CD14-positive monocyte (primary cell): ENCODE measurements at regions not wholly inside any gene's neighbourhood (a gene's known extent, or its start where the extent isn't known, plus 50 kb on each side); places are given as distances from the start of the nearest gene placed in this dataset.

Source experiments
- DNase-seq, 3 donors: peaks; one replicate each; pipeline ENCODE4 v3.0.0-alpha.2; 2011 to 2022
- H2AFZ ChIP-seq: 2 replicates; pipeline ENCODE4 v1.6.0; 2012; ENCODE audit warnings: mild to moderate bottlenecking, low read depth, low read length, inconsistent platforms; ENCODE audit not compliant: insufficient read depth, poor library complexity, severe bottlenecking
- H3K27ac ChIP-seq, 2 donors: 1 replicate in 1 of 2; 2 replicates in 1 of 2; pipeline ENCODE4 v1.5.1; 2012 to 2013; ENCODE audit warnings: low read length in 2 of 2, control low read depth in 1 of 2, inconsistent platforms in 1 of 2, low read depth in 1 of 2, mild to moderate bottlenecking in 1 of 2
- H3K27me3 ChIP-seq, 2 donors: one replicate each; pipeline versions ENCODE4 v1.6.0 to v1.6.1; 2011 to 2013; ENCODE audit warnings: low read length in 2 of 2; ENCODE audit not compliant: control insufficient read depth in 2 of 2, insufficient read depth in 2 of 2
- H3K36me3 ChIP-seq, 2 donors: replicated peaks in 1 of 2; 1 replicate in 1 of 2; 2 replicates in 1 of 2; pipeline versions ENCODE4 v1.5.1 to v1.6.1; 2012 to 2013; ENCODE audit warnings: low read length in 2 of 2, control low read depth in 1 of 2, inconsistent platforms in 1 of 2, mild to moderate bottlenecking in 1 of 2; ENCODE audit not compliant: insufficient read depth in 2 of 2, control insufficient read depth in 1 of 2
- H3K4me1 ChIP-seq, 2 donors: 1 replicate in 1 of 2; 2 replicates in 1 of 2; pipeline versions ENCODE4 v1.5.1 to v1.6.1; 2012 to 2013; ENCODE audit warnings: low read length in 2 of 2, control low read depth in 1 of 2, inconsistent platforms in 1 of 2, mild to moderate bottlenecking in 1 of 2, moderate library complexity in 1 of 2; ENCODE audit not compliant: insufficient read depth in 2 of 2, control insufficient read depth in 1 of 2
- H3K4me2 ChIP-seq: replicated peaks from 2 replicates; pipeline ENCODE3; 2012; ENCODE audit warnings: low read length, moderate library complexity, mild to moderate bottlenecking; ENCODE audit not compliant: poor library complexity, severe bottlenecking; ENCODE audit errors: extremely low read depth
- H3K4me3 ChIP-seq, 3 experiments: fragments of 200-600 bp in 1 of 3; sonication (generic) in 1 of 3; replicated peaks in 1 of 3; 1 replicate in 2 of 3; 2 replicates in 1 of 3; pipeline ENCODE4 v1.5.1; 2011 to 2013; ENCODE audit warnings: low read length in 3 of 3, mild to moderate bottlenecking in 3 of 3, control low read depth in 2 of 3, low read depth in 2 of 3, inconsistent platforms in 1 of 3, moderate library complexity in 1 of 3
- H3K79me2 ChIP-seq: 2 replicates; pipeline ENCODE4 v1.6.0; 2012; ENCODE audit warnings: mild to moderate bottlenecking, control low read depth, inconsistent platforms, low read length, moderate library complexity; ENCODE audit not compliant: insufficient read depth
- H3K9ac ChIP-seq: 2 replicates; pipeline ENCODE4 v1.6.0; 2017; ENCODE audit warnings: low read length, mild to moderate bottlenecking; ENCODE audit not compliant: insufficient read depth, poor library complexity, severe bottlenecking
- H3K9me3 ChIP-seq, 2 donors: replicated peaks in 1 of 2; 1 replicate in 1 of 2; 2 replicates in 1 of 2; pipeline versions ENCODE4 v1.5.1 to v1.6.1; 2012 to 2013; ENCODE audit warnings: low read length in 2 of 2, control low read depth in 1 of 2; ENCODE audit not compliant: control insufficient read depth in 1 of 2, insufficient read depth in 1 of 2
- H4K20me1 ChIP-seq: 2 replicates; pipeline ENCODE4 v1.6.0; 2012; ENCODE audit warnings: mild to moderate bottlenecking, low read length, control low read depth, moderate library complexity; ENCODE audit not compliant: insufficient read depth
- H3K27ac Mint-ChIP-seq, 7 donors: one replicate each; pipeline ENCODE4 v1.8.0; 2020; ENCODE audit warnings: mild to moderate bottlenecking in 7 of 7, mixed read lengths in 7 of 7, moderate library complexity in 6 of 7, inconsistent platforms in 2 of 7
- H3K27me3 Mint-ChIP-seq, 3 donors: one replicate each; pipeline ENCODE4 v1.8.0; 2021 to 2022; ENCODE audit warnings: low read depth in 3 of 3, mild to moderate bottlenecking in 3 of 3, mixed read lengths in 3 of 3, moderate library complexity in 3 of 3, inconsistent platforms in 1 of 3
- H3K36me3 Mint-ChIP-seq, 2 donors: one replicate each; pipeline ENCODE4 v1.8.0; 2020; ENCODE audit warnings: mixed read lengths in 2 of 2, inconsistent platforms in 1 of 2, mild to moderate bottlenecking in 1 of 2
- H3K4me1 Mint-ChIP-seq: one replicate; pipeline ENCODE4 v1.8.0; 2020; ENCODE audit warnings: mild to moderate bottlenecking, mixed read lengths
- H3K4me3 Mint-ChIP-seq, 2 donors: one replicate each; pipeline ENCODE4 v1.8.0; 2020; ENCODE audit warnings: mild to moderate bottlenecking in 2 of 2, mixed read lengths in 2 of 2, moderate library complexity in 1 of 2
- H3K9me3 Mint-ChIP-seq, 7 donors: one replicate each; pipeline ENCODE4 v1.8.0; 2020 to 2022; ENCODE audit warnings: mixed read lengths in 7 of 7, mild to moderate bottlenecking in 6 of 7, moderate library complexity in 6 of 7, inconsistent platforms in 2 of 7
- WGBS: methylation state at CpG from one replicate; pipeline ENCODE4 v1.1.5; 2013; ENCODE audit warnings: missing lambda C conversion rate; ENCODE audit not compliant: insufficient coverage; 5-methylcytosine and 5-hydroxymethylcytosine counted together
- intact Hi-C, 2 donors: fragments of 100-400 bp; cut with micrococcal nuclease; formaldehyde crosslinking; loops; one replicate each; pipeline versions ENCODE4 v1.15.0 to v1.15.1; 2023
- TF ChIP-seq, protein P1 (sequence below): fragments of 200-600 bp; IDR thresholded peaks from one replicate; pipeline ENCODE4 v1.8.0; 2022; ENCODE audit warnings: antibody characterized with exemption, mild to moderate bottlenecking

DNA sequence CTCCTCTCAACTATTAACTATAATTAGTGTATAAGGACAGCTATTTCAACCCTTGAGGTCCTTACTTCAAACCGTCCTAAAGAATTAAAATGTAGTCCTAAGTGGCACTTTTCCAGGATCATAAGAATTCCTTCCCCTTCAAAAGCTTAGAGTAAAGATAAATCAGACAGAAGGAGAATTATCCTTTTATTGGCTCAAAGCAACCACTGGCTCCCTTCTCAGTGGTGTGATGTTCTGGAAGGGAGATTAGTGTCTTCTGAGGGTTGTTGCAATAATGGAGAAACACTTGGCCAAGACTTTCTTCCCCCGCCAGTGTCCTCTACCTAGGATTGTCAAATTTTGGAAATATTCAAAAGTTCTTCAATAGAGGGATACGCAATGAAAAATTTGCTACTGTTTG, 89.1 kb upstream of the PLEKHG1 start:
- WGBS: no CpG with 5 or more reads among the region's 3 CpGs
- Histone ChIP-seq H2AFZ (no peak overlapping the region), H3K9ac (no peak overlapping the region), H3K27me3 (no peaks in the 10 kb centered on the region), H3K9me3 (no peaks in the 10 kb centered on the region), H3K27ac (no peak overlapping the region), H3K79me2 (no peaks in the 10 kb centered on the region), H4K20me1 (no peaks in the 10 kb centered on the region), H3K4me3 (no peak overlapping the region), H3K4me1 (no peaks in the 10 kb centered on the region), H3K36me3 (no peaks in the 10 kb centered on the region), H3K4me2 (no peak overlapping the region)
- Mint-ChIP-seq H3K9me3 (peaks cover 0 to 13% (median 4%) of the 10 kb centered on the region in 7 donors), H3K36me3 (no peaks in the 10 kb centered on the region), H3K4me1 (no peaks in the 10 kb centered on the region), H3K4me3 (no peak overlapping the region), H3K27me3 (peaks cover 0 to 4% (median 2%) of the 10 kb centered on the region in 3 donors), H3K27ac (no peak overlapping the region)
- TF ChIP-seq, protein P1, sequence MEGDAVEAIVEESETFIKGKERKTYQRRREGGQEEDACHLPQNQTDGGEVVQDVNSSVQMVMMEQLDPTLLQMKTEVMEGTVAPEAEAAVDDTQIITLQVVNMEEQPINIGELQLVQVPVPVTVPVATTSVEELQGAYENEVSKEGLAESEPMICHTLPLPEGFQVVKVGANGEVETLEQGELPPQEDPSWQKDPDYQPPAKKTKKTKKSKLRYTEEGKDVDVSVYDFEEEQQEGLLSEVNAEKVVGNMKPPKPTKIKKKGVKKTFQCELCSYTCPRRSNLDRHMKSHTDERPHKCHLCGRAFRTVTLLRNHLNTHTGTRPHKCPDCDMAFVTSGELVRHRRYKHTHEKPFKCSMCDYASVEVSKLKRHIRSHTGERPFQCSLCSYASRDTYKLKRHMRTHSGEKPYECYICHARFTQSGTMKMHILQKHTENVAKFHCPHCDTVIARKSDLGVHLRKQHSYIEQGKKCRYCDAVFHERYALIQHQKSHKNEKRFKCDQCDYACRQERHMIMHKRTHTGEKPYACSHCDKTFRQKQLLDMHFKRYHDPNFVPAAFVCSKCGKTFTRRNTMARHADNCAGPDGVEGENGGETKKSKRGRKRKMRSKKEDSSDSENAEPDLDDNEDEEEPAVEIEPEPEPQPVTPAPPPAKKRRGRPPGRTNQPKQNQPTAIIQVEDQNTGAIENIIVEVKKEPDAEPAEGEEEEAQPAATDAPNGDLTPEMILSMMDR: no peak
- intact Hi-C loops: no loop called here
- DNase-seq: no peak

DNA sequence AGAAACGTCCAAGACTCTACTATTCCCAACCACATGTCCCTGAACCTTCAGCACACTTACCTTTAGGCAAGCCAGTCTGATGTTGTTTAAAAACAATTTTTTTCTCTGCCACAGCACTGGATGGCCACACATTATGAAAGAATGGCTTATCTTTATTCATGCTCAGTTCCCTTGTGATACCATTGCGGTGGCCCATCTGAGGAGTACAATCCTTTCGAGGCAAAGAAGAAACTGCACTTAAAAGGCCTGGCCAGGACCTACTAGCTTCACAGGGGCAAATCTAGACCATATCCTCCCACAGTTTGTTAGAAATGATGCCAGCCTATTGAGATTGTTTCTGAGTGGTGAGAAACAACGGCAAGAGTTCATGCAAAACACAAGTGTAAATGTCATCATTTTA, 88.4 kb upstream of the PLEKHG1 start:
- no peak for DNase-seq
- peaks cover 0 to 13% (median 4%) of the 10 kb centered on the region in 7 donors for H3K9me3 Mint-ChIP-seq
- Histone ChIP-seq H3K4me1 (no peaks in the 10 kb centered on the region), H3K9me3 (no peaks in the 10 kb centered on the region), H3K27me3 (no peaks in the 10 kb centered on the region), H3K9ac (no peak overlapping the region), H2AFZ (no peak overlapping the region), H3K27ac (no peak overlapping the region), H3K4me3 (no peak overlapping the region), H3K36me3 (no peaks in the 10 kb centered on the region), H3K4me2 (no peak overlapping the region), H3K79me2 (no peaks in the 10 kb centered on the region), H4K20me1 (no peaks in the 10 kb centered on the region)
- peaks cover 0 to 4% (median 0%) of the 10 kb centered on the region in 3 donors for H3K27me3 Mint-ChIP-seq
- intact Hi-C loops: no loop called here
- H3K36me3 Mint-ChIP-seq: no peaks in the 10 kb centered on the region
- H3K27ac Mint-ChIP-seq: no peak overlapping the region
- no peaks in the 10 kb centered on the region for H3K4me1 Mint-ChIP-seq
- TF ChIP-seq, protein P1: no peak
- no peak overlapping the region for H3K4me3 Mint-ChIP-seq
- WGBS: 74% methylated on average over 2 of the region's 4 CpGs
